Midbrain (tissue), 1 donor: ENCODE measurements at regions not wholly inside any gene's neighbourhood (a gene's known extent, or its start where the extent isn't known, plus 50 kb on each side); places are given as distances from the start of the nearest gene placed in this dataset.

Experiments
- DNase-seq: peaks from one replicate; lab custom pipeline; 2025; lab: John Stamatoyannopoulos, UW

DNA sequence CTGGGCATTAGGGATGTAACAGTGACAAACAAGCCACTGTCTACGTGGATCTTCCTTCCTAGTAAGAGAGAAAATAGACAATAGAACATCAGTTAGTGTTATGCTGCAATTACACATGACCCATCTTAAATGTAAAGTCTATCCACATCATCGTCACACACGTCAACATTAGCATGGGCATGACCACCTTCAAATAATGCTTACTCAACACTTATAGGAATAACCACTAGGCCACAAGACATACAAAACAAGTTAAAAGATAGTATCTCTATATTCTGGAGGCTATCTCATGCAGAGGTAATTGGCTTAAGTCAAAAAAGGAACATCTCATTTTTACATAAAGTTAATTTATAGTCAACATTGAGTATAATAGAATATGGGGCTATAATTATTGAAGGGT lies 156.5 kb downstream of the MOXD1 start:
- no peak for DNase-seq

DNA sequence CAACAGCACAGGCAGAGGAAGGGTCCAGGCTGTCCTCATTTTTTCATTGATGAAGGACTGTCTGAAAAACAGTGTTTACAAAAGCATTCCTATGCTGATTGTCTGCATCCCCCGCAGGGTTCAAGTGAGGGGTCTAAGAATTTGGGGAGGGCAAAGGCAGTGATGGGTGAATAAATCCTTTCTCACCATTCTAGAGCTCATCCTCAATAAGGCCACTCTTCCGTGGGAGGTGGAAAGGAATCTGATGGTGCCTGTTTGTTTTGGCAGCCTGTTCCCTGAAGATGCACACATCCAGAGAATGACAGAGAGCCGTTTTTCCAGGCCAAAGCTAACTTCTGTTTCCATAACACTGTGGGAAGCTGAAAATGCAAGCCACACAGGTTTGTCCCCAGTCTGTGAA lies 164.5 kb downstream of the MOXD1 start:
- no peak for DNase-seq

DNA sequence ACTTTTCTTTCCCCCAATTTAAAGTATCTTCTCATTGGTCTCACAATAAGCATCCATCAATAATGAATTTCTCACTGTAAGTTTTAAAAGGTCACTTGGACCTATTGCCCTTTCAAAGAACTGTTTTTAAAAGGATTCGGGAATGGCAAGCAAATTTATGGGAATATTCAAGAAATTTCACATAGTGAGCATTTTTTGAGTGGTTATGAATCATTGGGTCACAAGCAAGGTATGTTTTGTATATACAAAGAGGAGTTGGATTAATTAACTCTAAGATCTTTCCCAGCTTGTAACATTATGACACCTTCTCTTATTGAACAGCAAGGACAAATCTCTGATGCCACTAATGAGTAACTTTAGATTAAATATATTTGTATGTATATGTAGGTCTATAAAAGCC lies 165.0 kb downstream of the MOXD1 start:
- DNase-seq = no peak

DNA sequence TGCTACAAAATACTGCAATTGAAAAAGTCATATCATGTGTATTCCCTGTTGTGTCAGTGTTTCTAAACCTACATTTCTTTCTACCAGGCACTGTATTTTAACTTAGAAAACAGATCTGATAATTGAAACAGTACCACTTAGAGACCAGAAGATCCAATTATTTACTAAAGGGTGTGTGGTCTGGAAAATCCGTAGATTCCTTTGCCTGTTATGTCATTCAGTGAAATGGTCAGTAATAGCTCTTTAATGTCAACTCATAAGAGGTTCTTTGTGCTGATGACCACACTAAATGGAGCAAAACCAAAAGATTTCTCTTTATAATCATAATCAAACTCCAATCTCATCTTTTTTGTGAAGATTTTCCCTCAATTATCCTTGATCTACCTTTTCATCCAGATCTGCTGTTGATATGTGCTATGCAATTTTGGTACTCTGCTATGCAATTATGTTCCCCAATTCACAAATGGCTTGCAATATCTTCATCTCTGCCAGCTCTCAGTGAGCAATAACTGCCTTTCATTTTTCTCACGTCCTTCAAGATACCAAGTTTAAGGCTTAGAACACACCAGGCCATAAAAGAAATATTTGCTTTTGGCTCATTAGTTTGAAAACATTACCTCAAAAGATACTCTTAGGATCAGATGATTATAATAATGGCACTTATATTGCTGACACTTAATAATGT lies 165.5 kb downstream of the MOXD1 start:
- no peak for DNase-seq

- DNase-seq = no peak
Measured at GRCh38 chr6:132234356-132234755, 166.9 kb downstream of the MOXD1 start.

- DNase-seq = no peak
Measured at GRCh38 chr6:132231121-132231884, 170.0 kb downstream of the MOXD1 start.

DNA sequence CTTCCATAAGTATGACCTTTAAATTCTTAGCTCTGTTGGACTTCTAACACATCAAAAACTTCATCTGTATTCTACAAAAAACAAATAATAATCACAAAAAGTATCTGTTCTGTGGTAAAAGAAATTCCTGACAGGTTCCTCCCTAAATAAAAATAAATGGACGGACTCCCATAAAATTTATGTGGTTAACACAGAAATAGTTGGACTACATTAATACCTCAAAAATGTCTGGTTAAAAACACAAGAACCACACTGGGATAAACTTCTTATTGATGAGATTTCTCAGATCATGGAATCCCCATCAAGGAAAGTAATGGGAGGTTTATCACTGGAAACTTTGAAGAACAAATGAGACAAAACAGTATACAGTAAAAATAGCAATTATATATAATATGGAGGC lies 172.4 kb downstream of the MOXD1 start:
- no peak for DNase-seq

DNA sequence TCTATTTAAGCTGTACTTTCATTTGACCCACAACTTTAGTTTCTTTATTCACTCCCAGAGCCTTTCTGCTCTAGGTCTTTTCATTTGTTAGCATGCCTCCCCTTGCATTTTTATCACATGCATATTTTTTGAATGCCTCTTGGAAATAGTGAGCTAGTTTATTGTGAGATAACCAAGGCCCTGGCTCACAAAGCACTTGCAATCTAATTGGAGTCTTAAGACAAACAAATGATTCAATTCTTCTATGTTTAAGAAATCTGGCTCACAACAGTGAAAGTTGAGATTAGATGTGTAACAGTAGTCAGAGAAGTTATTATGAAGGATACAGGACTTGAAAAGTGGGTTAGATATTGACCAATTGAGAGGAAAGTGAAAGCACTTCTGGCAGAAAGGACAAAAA lies 173.4 kb downstream of the MOXD1 start:
- no peak for DNase-seq

DNA sequence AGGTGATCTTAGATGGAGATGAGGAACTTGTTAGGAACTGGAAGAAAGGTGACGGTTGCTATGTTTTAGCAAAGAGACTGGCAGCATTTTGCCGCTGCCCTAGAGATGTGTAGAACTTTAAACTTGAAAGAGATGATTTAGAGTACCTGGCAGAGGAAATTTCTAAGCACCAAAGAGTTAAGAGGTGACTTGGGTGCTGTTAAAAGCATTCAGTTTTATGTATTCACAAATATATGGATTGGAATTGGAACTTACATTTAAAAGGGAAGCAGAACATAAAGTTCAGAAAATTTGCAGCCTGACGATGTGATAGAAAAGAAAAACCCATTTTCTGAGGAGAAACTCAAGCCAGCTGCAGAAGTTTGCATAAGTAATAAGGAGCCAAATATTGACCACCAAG lies 176.3 kb downstream of the MOXD1 start:
- no peak for DNase-seq

DNA sequence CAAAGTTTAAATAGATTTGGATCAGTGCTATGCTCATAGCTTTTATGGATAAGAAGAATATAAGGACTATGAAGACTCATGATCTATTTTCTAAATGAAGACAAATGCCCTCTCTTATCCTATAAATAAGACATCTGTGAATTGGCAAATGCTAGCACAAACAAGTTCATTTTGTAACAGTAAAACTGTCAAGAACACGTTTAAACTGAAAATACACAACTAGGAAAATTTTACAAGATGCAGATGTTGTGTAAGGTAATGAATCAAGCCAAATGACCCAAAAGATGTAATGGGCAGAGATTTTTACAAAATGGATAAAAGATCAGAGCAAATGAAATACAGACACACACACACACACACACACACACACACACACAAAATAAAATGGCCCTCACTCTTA lies 180.5 kb downstream of the MOXD1 start:
- no peak for DNase-seq

DNA sequence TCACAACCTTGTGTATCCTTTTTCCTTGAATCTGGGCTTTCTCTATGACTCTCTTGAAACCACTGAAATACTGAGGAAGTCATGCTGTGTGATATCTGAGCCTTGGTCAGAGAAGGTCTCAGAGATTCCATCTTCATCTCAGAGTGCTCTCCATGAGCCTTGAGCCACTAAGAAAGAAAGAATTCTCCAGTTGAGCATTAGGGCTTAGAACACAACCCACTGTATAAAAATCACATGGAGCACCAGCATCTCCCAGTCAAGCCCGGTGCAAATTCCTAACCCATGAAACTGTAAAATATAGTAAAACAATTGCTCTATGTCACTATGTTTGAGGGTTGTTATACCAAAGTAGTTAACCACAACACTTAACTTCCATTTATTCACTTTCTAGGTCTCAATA lies 181.4 kb downstream of the MOXD1 start:
- DNase-seq = no peak

DNA sequence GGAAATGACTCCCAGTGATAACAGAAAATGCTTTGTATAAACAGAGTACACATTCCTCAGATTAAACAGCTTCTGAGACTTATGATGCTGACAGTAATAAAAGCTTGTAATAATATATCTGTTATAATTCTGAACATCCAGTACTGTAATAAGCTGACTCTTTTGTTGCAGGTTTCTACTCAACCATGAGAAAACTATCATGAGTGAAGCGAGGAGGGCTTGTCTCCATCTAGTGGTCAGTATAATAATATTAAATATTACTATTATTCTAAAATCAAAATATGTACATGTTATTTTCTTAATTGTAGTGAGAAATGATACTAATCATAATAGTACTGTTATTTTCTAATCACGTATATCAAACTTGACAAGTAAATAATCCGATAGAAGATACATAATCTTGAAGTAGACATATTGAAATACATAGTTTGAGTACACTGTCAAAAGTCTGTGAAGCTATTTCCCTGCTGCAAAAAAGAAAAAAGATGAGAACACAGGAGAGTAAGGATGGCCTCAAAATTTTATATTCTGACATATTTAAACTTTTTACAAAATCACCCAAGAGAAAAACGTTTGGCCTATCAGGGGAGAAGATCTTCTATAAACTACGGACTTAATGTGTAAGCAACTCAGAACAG lies 183.1 kb downstream of the MOXD1 start:
- DNase-seq = no peak

- DNase-seq = no peak
Measured at GRCh38 chr6:132215805-132216204, 185.5 kb downstream of the MOXD1 start.

- DNase-seq = no peak
Measured at GRCh38 chr6:132214716-132215115, 186.6 kb downstream of the MOXD1 start.

GRCh38 chr6:132213732-132214131 lies 187.5 kb downstream of the MOXD1 start:
- DNase-seq = no peak

- DNase-seq = no peak
Measured at GRCh38 chr6:132213191-132213590, 188.1 kb downstream of the MOXD1 start.

DNA sequence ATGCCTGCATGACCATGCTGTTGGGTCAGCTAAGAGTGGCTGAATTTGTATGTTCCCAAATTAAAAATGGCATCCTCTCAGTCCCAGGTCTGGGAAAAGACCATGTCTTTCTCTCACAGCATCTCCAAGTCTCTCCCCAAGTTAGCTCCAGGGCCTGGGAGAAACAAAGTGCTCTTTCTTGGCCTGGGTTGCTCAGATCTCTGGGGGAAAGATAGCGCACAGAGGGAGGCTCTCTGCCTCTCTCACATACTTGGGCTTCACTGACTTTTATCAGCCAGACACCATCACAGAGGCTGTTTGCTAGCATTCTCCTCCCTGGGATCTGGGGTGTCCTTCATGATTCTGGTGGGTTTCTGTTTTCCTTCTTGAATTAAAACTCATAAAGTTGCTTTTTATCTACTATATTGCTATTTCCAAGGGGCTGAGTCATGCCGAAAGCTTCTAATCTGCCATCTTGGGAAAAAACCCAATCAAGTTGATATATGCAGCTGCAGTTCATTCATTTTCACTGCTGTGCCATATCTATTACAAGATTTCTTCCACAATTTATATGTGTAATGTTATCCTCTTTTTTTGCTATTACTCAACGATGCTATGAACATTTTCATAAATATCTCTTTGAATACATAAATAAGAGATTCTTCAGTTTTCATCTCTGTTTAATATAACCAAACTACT lies 190.2 kb downstream of the MOXD1 start:
- no peak for DNase-seq

GRCh38 chr6:132209351-132209750 lies 191.9 kb downstream of the MOXD1 start:
- DNase-seq = no peak

GRCh38 chr6:132207991-132208390 lies 193.3 kb downstream of the MOXD1 start:
- DNase-seq = no peak

DNA sequence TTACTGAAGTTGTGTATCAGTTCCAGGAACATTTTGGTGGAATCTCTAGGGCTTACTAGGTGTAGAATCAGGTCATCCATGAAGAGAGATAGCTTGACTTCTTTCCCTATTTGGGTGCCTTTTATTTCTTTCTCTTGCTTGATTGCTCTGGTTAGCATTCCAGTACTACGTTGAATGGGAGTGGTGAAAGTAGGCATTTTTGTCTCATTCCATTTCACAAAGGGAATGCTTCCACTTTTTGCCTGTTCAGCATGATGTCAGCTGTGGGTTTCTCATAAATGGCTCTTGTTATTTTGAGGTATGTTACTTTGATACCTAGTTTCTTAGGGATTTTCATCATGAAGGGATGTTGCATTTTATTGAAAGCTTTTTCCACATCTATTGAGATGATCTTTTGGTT lies 195.3 kb downstream of the MOXD1 start:
- no peak for DNase-seq

GRCh38 chr6:132204591-132204990 lies 196.7 kb downstream of the MOXD1 start:
- no peak for DNase-seq

- no peak for DNase-seq
Measured at GRCh38 chr6:132202574-132202973, 198.7 kb downstream of the MOXD1 start.

DNA sequence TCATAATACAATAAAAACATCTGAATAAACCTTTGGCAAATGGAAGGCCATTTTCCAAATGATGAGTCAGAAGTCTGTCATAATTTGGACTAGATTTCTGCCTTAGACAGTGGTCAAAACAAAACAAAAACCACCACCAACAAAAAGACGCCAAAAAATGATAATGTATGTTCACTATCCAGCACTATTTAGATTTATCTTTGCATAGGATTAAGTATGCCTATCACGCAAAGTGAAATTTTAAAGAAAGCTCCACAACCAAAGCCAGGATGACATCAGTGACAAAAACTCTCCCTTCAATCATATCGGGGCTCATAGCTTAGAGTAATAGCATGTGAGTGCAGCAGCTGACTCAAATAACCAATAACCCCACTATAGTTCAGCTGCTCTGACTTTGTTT lies 201.9 kb downstream of the MOXD1 start:
- DNase-seq = no peak
